ENCODE measurements at regions not wholly inside any gene's neighbourhood (a gene's known extent, or its start where the extent isn't known, plus 50 kb on each side); places are given as distances from the start of the nearest gene placed in this dataset.

DNA sequence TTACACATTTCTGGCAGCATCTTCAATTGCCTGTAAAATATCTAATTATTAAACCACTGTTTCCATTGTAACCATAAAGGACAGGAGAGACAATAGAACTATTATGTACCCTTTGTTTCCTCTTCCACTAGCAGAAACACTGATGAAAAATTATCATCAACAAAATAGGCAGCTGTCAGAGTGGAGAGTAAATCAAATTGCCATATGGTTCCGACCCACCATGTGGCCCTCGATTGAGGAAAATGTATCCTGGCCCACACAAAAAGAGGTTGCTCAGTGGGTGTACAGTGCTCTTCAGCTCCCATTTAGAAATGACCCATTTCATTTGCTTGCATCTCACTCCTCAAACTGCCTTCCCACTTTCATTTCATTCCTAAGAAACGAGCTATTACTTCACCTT is 570.6 kb upstream of the UBE2E2 start:
- no peaks in the 10 kb centered on the region for H3K79me2 ChIP-seq (ENCODE audit: insufficient read depth, low read length)
- no peak overlapping the region for H3K14ac ChIP-seq (ENCODE audit: insufficient read depth, low read length)
- no peak overlapping the region for H3T11ph ChIP-seq (ENCODE audit: low read length)
- no peaks in the 10 kb centered on the region for H3K79me1 ChIP-seq (ENCODE audit: insufficient read depth, low read depth, low read length, poor library complexity, severe bottlenecking)
- no peaks in the 10 kb centered on the region for H3K4me1 ChIP-seq (ENCODE audit: insufficient read depth, low read length)
- Mint-ChIP-seq H3K27me3 (ENCODE audit: low read depth) (no peaks in the 10 kb centered on the region), H3K36me3 (ENCODE audit: insufficient read depth in 1 of 3, low read depth in 3 of 3) (no peaks in the 10 kb centered on the region), H3K9me3 (no peaks in the 10 kb centered on the region), H3K4me3 (no peak overlapping the region), H3K4me1 (peaks cover 16 to 20% of the 10 kb centered on the region in 2 experiments), H3K27ac (no peak overlapping the region)
- H3K9ac ChIP-seq (ENCODE audit: extremely low read depth, insufficient read length, low read length), result no peak overlapping the region
- H4K20me1 ChIP-seq (ENCODE audit: control insufficient read depth, insufficient read depth, insufficient read length), result no peaks in the 10 kb centered on the region
- no peak overlapping the region for H2BK120ac ChIP-seq (ENCODE audit: low read depth, low read length, poor library complexity, severe bottlenecking)
- H2AFZ ChIP-seq (ENCODE audit: low read length), result no peak overlapping the region
- H2BK12ac ChIP-seq (ENCODE audit: insufficient read length, low read depth, low read length), result no peak overlapping the region
- TF ChIP-seq, protein P1, sequence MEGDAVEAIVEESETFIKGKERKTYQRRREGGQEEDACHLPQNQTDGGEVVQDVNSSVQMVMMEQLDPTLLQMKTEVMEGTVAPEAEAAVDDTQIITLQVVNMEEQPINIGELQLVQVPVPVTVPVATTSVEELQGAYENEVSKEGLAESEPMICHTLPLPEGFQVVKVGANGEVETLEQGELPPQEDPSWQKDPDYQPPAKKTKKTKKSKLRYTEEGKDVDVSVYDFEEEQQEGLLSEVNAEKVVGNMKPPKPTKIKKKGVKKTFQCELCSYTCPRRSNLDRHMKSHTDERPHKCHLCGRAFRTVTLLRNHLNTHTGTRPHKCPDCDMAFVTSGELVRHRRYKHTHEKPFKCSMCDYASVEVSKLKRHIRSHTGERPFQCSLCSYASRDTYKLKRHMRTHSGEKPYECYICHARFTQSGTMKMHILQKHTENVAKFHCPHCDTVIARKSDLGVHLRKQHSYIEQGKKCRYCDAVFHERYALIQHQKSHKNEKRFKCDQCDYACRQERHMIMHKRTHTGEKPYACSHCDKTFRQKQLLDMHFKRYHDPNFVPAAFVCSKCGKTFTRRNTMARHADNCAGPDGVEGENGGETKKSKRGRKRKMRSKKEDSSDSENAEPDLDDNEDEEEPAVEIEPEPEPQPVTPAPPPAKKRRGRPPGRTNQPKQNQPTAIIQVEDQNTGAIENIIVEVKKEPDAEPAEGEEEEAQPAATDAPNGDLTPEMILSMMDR (conservative IDR thresholded peaks at IDR 0.05), result no peak
- H3K9me3 ChIP-seq (ENCODE audit: control insufficient read depth, low read depth, low read length), result no peaks in the 10 kb centered on the region
- H3K4me2 ChIP-seq (ENCODE audit: insufficient read depth, insufficient read length, low read length), result no peak overlapping the region
- H2BK15ac ChIP-seq (ENCODE audit: low read depth, low read length), result no peak overlapping the region
- H3K4ac ChIP-seq (ENCODE audit: low read depth, low read length), result no peak overlapping the region
- H3K27me3 ChIP-seq (ENCODE audit: insufficient read depth, low read length), result no peaks in the 10 kb centered on the region
- DNase-seq, result no peak
- H3K23ac ChIP-seq (ENCODE audit: insufficient read length, low read depth, low read length), result no peak overlapping the region
- H3K23me2 ChIP-seq (ENCODE audit: insufficient read length, low read depth, low read length, poor library complexity, severe bottlenecking), result no peaks in the 10 kb centered on the region
- no peak overlapping the region for H3K27ac ChIP-seq (ENCODE audit: insufficient read length, low read depth, low read length)
- no peak overlapping the region for H4K5ac ChIP-seq (ENCODE audit: insufficient read length, low read depth, low read length)
- no peak overlapping the region for H4K8ac ChIP-seq (replicated peaks; ENCODE audit: insufficient read length, low read depth, low read length)
- H2BK5ac ChIP-seq (ENCODE audit: insufficient read length, low read length), result no peak overlapping the region
- H4K91ac ChIP-seq (ENCODE audit: insufficient read length, low read depth, low read length), result no peak overlapping the region
- H3K56ac ChIP-seq (ENCODE audit: insufficient read length, low read depth, low read length), result no peak overlapping the region
- H3K18ac ChIP-seq (ENCODE audit: insufficient read length, low read depth, low read length), result no peak overlapping the region
- no peak overlapping the region for H2AK5ac ChIP-seq (ENCODE audit: insufficient read length, low read length)
- WGBS (ENCODE audit: extremely low coverage, insufficient read length, low lambda C conversion rate), result no CpG with 5 or more reads among the region's 3 CpGs
- no peak overlapping the region for H2BK20ac ChIP-seq (ENCODE audit: low read depth, low read length, poor library complexity, severe bottlenecking)
